ENCODE measurements at regions not wholly inside any gene's neighbourhood (a gene's known extent, or its start where the extent isn't known, plus 50 kb on each side); places are given as distances from the start of the nearest gene placed in this dataset.
"Not testable (repeated sequence)": the region's sequence is repeated elsewhere in the genome, so short reads cannot be mapped to it uniquely, and the experiment has no call there.

GRCh38 chr1:213571843-213572242 is 415.9 kb upstream of the PROX1 start:
- Mint-ChIP-seq H3K27me3 (ENCODE audit: low read depth) (peaks cover 6% of the 10 kb centered on the region), H3K4me1 (ENCODE audit: low read depth) (no peaks in the 10 kb centered on the region), H3K36me3 (ENCODE audit: low read depth) (no peaks in the 10 kb centered on the region), H3K4me3 (no peak overlapping the region), H3K9me3 (no peaks in the 10 kb centered on the region), H3K27ac (no peak overlapping the region)

DNA sequence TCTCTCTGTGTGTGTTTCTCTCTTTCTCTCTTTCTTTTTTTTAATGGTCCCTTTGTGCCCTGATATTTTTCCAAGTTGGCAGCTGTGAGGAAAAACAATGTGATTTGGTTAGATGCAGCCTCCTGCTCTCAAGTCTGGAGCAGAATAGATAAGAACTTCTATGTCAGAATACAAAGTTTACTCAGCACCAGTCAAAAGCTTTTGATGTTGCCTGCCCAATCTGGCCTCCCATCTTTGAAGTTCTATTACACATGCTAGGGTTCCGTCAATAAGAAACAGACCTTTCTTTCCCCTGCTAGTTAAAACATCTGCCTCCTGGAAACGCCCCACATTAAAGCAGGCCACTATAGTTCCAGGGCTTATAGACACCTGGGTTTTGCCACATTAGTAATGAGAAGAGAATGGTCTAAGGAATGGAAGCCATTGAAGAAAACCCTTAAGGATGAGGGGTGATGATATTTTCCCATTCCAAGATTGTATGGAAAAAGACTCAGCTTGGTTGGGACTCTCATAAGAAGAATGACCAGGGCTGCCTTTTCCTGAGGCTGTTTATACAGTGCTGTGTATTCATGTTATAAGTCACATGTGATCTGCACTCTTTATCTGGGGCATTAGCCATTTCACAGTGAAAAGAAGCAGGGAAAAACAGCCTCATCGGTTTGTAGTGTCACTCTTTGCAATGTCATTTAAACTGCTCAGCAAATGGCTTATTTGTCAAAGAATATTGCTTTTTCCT is 414.7 kb upstream of the PROX1 start:
- no peak overlapping the region for H3K4me3 Mint-ChIP-seq
- no peaks in the 10 kb centered on the region for H3K9me3 Mint-ChIP-seq
- H3K27me3 Mint-ChIP-seq (ENCODE audit: low read depth), result peaks cover 6% of the 10 kb centered on the region
- H3K4me1 Mint-ChIP-seq (ENCODE audit: low read depth), result no peaks in the 10 kb centered on the region
- H3K27ac Mint-ChIP-seq, result no peak overlapping the region
- H3K36me3 Mint-ChIP-seq (ENCODE audit: low read depth), result no peaks in the 10 kb centered on the region

- Mint-ChIP-seq H3K27ac (no peak overlapping the region), H3K27me3 (ENCODE audit: low read depth) (peaks cover 6% of the 10 kb centered on the region), H3K9me3 (no peaks in the 10 kb centered on the region), H3K4me1 (ENCODE audit: low read depth) (no peaks in the 10 kb centered on the region), H3K36me3 (ENCODE audit: low read depth) (no peaks in the 10 kb centered on the region), H3K4me3 (no peak overlapping the region)
Measured at GRCh38 chr1:213573648-213574009, 414.1 kb upstream of the PROX1 start.

DNA sequence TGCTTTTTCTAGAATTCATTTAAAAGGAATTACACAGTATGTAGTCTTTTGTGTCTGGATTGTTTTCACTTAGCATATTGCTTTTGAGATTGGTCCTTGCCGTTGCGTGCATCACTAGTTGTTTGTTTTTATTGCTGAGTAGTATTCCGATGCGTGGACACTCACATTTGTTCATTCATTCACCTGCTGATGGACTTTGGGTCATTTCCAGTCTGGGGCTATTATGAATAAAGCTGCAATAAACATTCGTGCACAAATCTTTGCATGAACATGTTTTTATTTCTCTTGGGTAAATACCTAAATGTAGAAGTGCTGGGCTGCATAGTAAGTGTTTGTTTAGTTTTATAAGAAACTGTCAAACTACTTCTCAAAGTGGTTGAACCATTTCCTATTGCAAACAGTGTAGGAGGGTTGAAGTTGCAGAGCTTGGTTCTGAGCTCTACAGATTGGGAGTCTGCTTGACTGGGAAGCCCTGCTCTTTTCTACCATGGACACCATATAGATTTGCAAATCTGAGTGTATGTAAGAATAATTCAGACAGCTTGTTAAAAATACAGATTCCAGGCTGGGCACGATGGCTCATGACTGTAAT is 404.7 kb upstream of the PROX1 start:
- Mint-ChIP-seq H3K9me3 (no peaks in the 10 kb centered on the region), H3K27ac (no peak overlapping the region), H3K36me3 (ENCODE audit: low read depth) (no peaks in the 10 kb centered on the region), H3K4me1 (ENCODE audit: low read depth) (no peaks in the 10 kb centered on the region), H3K27me3 (ENCODE audit: low read depth) (no peaks in the 10 kb centered on the region), H3K4me3 (no peak overlapping the region)

- no peaks in the 10 kb centered on the region for H3K9me3 Mint-ChIP-seq
- H3K27ac Mint-ChIP-seq, result no peak overlapping the region
- H3K4me1 Mint-ChIP-seq (ENCODE audit: low read depth), result no peaks in the 10 kb centered on the region
- H3K4me3 Mint-ChIP-seq, result no peak overlapping the region
- H3K27me3 Mint-ChIP-seq (ENCODE audit: low read depth), result no peaks in the 10 kb centered on the region
- no peaks in the 10 kb centered on the region for H3K36me3 Mint-ChIP-seq (ENCODE audit: low read depth)
Measured at GRCh38 chr1:213584272-213584671, 403.5 kb upstream of the PROX1 start.

DNA sequence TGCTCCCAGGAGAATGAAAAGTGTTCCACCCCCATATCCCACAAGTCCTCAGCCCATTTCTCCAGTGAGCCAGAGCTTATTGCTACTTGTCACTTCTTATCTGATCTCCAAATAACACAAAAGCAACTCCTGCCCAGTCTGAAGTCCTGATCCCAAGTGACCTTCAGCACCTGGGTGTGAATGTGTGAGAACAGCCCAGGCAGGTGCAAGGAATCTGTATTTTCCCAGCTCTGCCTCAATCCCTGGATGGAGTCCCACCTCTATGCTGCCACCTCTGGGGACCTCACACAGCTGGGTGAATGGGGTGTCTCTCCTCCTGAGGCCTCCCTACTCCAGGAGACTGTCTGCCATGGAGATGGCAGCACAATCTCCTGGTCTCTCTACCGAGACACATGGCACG is 402.4 kb upstream of the PROX1 start:
- no peaks in the 10 kb centered on the region for H3K9me3 Mint-ChIP-seq

GRCh38 chr1:213585959-213586586 is 401.7 kb upstream of the PROX1 start:
- Mint-ChIP-seq H3K9me3 (no peaks in the 10 kb centered on the region), H3K27me3 (ENCODE audit: low read depth) (no peaks in the 10 kb centered on the region), H3K4me1 (ENCODE audit: low read depth) (no peaks in the 10 kb centered on the region), H3K27ac (no peak overlapping the region), H3K36me3 (ENCODE audit: low read depth) (no peaks in the 10 kb centered on the region), H3K4me3 (no peak overlapping the region)

More for the DNA sequence above, 402.4 kb upstream of the PROX1 start:
- no peak overlapping the region for H3K27ac Mint-ChIP-seq
- no peaks in the 10 kb centered on the region for H3K4me1 Mint-ChIP-seq (ENCODE audit: low read depth)
- H3K27me3 Mint-ChIP-seq (ENCODE audit: low read depth), result no peaks in the 10 kb centered on the region
- no peaks in the 10 kb centered on the region for H3K36me3 Mint-ChIP-seq (ENCODE audit: low read depth)
- no peak overlapping the region for H3K4me3 Mint-ChIP-seq

- H3K9me3 Mint-ChIP-seq, result no peaks in the 10 kb centered on the region
- H3K27ac Mint-ChIP-seq, result no peak overlapping the region
- H3K4me3 Mint-ChIP-seq, result no peak overlapping the region
- H3K36me3 Mint-ChIP-seq (ENCODE audit: low read depth), result no peaks in the 10 kb centered on the region
- no peaks in the 10 kb centered on the region for H3K27me3 Mint-ChIP-seq (ENCODE audit: low read depth)
- H3K4me1 Mint-ChIP-seq (ENCODE audit: low read depth), result no peaks in the 10 kb centered on the region
Measured at GRCh38 chr1:213586587-213586972, 401.2 kb upstream of the PROX1 start.

- Mint-ChIP-seq H3K27ac (no peak overlapping the region), H3K4me1 (ENCODE audit: low read depth) (no peaks in the 10 kb centered on the region), H3K9me3 (no peaks in the 10 kb centered on the region), H3K36me3 (ENCODE audit: low read depth) (no peaks in the 10 kb centered on the region), H3K27me3 (ENCODE audit: low read depth) (peaks cover 3% of the 10 kb centered on the region), H3K4me3 (no peak overlapping the region)
Measured at GRCh38 chr1:213596729-213597128, 391.0 kb upstream of the PROX1 start.

GRCh38 chr1:213598263-213598662 is 389.5 kb upstream of the PROX1 start:
- Mint-ChIP-seq H3K36me3 (ENCODE audit: low read depth) (no peaks in the 10 kb centered on the region), H3K27ac (no peak overlapping the region), H3K9me3 (no peaks in the 10 kb centered on the region), H3K4me3 (no peak overlapping the region), H3K4me1 (ENCODE audit: low read depth) (no peaks in the 10 kb centered on the region), H3K27me3 (ENCODE audit: low read depth) (peaks cover 3% of the 10 kb centered on the region)

- Mint-ChIP-seq H3K4me1 (ENCODE audit: low read depth) (no peaks in the 10 kb centered on the region), H3K4me3 (no peak overlapping the region), H3K27ac (no peak overlapping the region), H3K36me3 (ENCODE audit: low read depth) (no peaks in the 10 kb centered on the region), H3K9me3 (no peaks in the 10 kb centered on the region), H3K27me3 (ENCODE audit: low read depth) (peaks cover 3% of the 10 kb centered on the region)
Measured at GRCh38 chr1:213600879-213601278, 386.9 kb upstream of the PROX1 start.

DNA sequence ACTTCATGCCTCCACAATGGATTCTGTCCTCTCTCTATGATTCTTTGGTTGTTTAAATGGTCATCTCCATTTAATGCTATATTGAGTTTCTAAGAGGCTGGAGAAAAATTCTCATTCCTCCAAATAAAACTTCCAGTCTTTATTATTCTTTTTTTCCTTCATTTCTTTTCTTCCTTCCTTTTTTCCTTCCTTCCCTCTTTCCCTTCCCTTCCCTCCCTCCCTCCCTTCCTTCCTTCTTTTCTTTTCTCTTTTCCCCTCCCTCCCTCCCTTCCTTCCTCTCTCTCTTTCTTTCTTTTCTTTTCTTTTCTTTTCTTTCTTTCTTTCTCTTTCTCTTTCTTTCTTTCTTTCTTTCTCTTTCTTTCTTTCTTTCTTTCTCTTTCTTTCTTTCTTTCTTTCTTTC is 386.1 kb upstream of the PROX1 start:
- H3K9me3 Mint-ChIP-seq; H3K27me3 Mint-ChIP-seq (ENCODE audit: low read depth); H3K36me3 Mint-ChIP-seq (ENCODE audit: low read depth); H3K4me1 Mint-ChIP-seq (ENCODE audit: low read depth); H3K4me3 Mint-ChIP-seq; H3K27ac Mint-ChIP-seq: not testable (repeated sequence)

DNA sequence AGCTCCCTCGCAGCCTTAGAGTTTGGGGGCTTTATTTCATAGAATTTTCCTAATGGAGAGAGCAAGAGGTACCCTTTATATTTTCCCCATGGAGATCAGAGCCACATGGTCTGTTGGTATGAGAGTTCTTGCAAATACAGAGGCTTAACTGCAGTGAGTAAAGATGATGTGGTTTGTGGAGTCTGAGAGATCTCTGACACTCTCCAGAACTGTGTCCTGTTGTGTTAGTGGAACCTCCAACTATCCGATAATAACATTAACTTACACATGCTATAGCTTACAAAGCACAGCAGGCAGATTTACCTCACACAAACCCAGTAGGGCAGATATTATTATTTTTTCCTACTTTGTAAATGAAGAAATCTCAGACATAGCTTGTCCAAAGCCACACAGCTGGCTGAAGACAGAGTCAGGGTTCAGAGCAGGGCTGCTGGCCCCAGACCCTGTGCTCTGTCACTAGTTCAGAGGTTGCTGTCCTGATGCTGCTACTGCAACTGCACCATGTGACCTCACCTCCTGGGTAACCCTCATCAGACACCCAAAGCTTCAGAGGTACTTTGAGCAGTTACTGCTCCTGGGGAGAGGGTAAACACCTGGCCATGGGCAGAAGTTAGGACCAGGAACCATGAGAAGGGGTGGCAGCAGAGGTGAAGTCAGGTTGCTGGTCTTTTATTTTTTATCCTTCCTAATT is 384.8 kb upstream of the PROX1 start:
- no peak overlapping the region for H3K4me3 Mint-ChIP-seq
- H3K36me3 Mint-ChIP-seq (ENCODE audit: low read depth), result no peaks in the 10 kb centered on the region
- no peaks in the 10 kb centered on the region for H3K4me1 Mint-ChIP-seq (ENCODE audit: low read depth)
- H3K9me3 Mint-ChIP-seq, result no peaks in the 10 kb centered on the region
- no peaks in the 10 kb centered on the region for H3K27me3 Mint-ChIP-seq (ENCODE audit: low read depth)
- H3K27ac Mint-ChIP-seq, result no peak overlapping the region

DNA sequence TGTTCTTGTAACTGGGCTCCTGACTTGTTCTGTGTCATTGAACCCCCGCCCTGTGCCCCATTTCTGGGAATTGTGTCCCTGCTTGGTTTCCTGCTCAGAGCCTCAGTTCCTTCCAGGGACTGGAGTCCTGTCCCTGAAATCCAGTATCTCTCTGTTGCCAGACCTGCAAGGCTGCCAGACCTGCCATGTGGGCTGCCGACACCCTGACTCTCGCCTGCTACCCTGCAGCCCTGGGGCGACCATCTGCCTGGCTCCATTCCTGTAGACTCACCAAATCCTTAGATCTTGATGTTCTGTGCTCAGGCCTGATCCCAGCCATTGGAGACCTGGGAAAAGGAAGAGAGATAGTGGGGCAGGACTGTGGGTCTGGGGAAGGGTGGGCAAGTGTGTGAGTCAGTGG is 383.3 kb upstream of the PROX1 start:
- Mint-ChIP-seq H3K9me3 (no peaks in the 10 kb centered on the region), H3K27ac (no peak overlapping the region), H3K4me1 (ENCODE audit: low read depth) (no peaks in the 10 kb centered on the region), H3K36me3 (ENCODE audit: low read depth) (no peaks in the 10 kb centered on the region), H3K27me3 (ENCODE audit: low read depth) (no peaks in the 10 kb centered on the region), H3K4me3 (no peak overlapping the region)

- H3K9me3 Mint-ChIP-seq, result no peaks in the 10 kb centered on the region
- H3K4me3 Mint-ChIP-seq, result no peak overlapping the region
- no peaks in the 10 kb centered on the region for H3K4me1 Mint-ChIP-seq (ENCODE audit: low read depth)
- H3K27ac Mint-ChIP-seq, result no peak overlapping the region
- no peaks in the 10 kb centered on the region for H3K36me3 Mint-ChIP-seq (ENCODE audit: low read depth)
- no peaks in the 10 kb centered on the region for H3K27me3 Mint-ChIP-seq (ENCODE audit: low read depth)
Measured at GRCh38 chr1:213605732-213606131, 382.0 kb upstream of the PROX1 start.

Measured in T-helper 1 cell treated with Interleukin-12 subunit alpha and Interleukin-12 subunit beta and Interleukin-4 antibody, amounts not matched to agents 30 μg/mL and 1 μg/mL, for 36 hours (primary cell).